Activated gamma-delta T cell treated with Interleukin-2 at 50 U/mL for 16 hours (primary cell): ENCODE measurements at regions not wholly inside any gene's neighbourhood (a gene's known extent, or its start where the extent isn't known, plus 50 kb on each side); places are given as distances from the start of the nearest gene placed in this dataset.

ENCODE experiments used
- DNase-seq: peaks from one replicate; pipeline ENCODE4 v3.0.0-alpha.2; 2020

- no peak for DNase-seq
Observed at GRCh38 chr13:26965952-26966700, 205.5 kb downstream of the USP12 start.

DNA sequence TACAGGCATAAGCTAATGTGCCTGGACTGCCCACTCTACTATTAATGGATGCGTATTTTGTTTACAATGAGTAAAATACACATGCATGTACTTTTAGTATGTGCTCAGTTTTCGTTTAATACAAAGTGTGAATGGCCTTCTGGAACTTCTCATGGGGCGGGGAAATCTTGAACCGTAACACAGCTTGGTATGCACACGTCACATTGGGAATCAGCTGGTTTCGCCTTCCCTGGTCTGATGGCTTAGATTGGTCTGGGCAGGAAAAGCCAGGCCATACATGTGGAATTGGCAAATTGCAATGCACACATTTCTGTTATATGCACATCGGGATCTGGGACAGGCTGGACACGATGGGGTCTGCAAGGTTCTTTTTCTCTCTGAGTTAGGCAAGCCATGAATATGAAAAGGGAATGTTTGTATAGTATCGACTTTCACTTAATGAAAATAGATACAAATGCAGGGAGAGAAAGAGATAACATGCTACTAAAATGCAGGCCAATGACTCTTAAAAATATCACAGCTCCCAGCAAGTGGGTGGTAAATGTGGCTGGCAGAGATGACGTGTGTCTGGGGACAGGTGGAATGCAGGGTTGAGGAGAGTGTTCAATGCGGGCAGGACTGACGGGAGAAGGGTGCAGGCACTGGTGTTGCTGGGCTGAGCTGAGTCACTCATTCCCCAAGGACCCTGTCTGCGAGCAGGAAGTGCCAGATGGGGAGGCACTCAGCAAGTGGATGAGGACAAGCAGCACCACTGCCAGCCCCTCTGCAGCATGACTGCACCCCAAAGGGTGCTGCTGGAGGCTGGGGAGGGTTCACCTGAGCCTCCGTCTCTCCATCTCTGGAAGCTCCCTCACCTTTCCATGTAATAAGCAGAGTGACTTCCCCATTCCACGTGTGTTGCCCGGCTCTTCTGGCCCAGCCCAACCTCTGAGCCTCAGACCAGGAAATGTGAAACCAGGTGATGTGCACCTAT is 204.0 kb upstream of the GPR12 start:
- DNase-seq = no peak

GRCh38 chr13:26962671-26963070 is 202.1 kb upstream of the GPR12 start:
- no peak for DNase-seq

GRCh38 chr13:26961890-26962615 is 201.5 kb upstream of the GPR12 start:
- no peak for DNase-seq

DNA sequence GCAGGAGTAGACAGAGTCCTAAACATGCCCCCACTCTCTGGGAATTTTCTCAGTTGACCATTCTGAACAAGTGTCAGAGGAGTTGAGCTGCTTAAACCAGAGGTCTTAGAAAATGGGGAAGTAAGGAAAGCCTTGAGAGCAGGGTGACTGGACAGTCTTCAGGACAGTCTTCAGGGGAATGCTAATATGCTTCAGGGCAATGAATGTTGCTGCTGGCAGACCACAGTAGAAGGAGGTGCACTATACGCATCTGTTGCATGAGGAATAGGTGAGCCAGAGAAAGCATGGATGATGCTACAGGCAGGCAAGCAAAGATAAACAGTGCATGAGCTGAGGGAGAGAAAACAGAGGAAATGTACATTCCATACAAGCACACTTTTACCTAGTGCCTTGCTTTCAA is 196.6 kb upstream of the GPR12 start:
- DNase-seq = no peak

DNA sequence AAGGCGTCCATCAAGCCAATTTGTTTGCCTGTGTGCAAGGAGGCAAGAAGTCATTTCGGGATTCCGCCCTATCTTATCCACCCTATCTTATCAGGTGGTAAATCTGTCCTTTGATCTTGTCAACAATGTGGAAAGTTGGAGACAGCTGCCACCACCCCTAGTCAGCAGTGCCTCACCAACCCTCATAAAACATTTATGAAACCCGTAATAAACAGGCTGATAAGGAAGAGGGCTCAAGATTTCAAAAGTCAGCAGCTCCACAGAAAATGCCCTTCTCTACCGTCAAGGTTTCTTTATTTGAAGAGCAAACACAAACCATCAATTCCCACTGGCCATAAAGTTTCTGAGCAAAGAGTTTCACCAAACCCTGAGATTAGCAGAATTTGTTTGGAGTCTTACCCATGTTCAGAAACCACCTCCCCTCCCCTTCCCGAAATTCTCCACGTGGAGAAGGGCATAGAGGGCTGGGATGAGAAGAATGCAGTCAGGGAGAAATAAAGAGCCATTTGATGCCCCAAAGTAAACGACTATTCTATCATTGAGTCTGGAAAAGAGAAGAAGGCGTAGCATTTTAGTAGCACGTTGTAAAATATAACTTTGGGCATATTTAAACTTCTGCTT is 196.0 kb upstream of the GPR12 start:
- DNase-seq = no peak

DNA sequence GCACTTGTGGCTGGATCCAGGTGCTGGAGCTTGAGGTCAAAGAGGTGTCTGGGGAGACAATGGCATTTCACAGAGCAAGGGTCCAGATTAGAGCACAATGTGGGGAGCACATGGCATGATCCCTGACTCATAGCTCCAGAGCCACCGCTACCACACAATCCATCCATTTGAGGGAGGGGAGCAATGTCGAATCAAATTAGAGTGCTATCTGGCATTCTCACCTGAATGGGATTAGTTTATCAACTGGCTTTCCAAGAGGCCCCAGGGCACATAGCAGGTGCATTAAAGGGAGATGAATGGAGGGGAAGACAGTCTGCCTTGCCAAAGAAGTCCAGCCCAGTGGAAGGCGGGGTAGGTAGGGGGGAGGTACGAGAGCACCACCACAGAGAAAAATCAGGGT is 194.4 kb upstream of the GPR12 start:
- DNase-seq = no peak

DNA sequence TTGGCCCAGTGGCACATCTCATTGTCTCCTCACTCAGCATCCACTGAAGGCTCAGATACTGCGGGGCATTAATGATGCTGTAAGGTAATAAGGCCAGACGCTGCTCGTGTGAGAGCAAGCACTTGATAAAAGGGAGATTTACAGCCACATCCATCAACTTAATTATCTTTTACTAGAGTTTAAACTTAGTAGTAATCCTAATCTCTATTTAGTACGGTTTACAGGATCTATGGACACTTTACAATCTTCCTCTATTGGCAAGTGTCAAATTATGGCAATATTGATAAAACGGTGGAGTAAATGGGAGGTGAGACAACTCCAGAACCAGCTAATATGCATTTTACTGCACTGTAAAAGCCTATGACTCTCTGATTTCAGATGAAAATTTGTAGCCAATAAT is 192.7 kb upstream of the GPR12 start:
- DNase-seq = no peak

GRCh38 chr13:26952551-26953143 is 192.1 kb upstream of the GPR12 start:
- DNase-seq = no peak

DNA sequence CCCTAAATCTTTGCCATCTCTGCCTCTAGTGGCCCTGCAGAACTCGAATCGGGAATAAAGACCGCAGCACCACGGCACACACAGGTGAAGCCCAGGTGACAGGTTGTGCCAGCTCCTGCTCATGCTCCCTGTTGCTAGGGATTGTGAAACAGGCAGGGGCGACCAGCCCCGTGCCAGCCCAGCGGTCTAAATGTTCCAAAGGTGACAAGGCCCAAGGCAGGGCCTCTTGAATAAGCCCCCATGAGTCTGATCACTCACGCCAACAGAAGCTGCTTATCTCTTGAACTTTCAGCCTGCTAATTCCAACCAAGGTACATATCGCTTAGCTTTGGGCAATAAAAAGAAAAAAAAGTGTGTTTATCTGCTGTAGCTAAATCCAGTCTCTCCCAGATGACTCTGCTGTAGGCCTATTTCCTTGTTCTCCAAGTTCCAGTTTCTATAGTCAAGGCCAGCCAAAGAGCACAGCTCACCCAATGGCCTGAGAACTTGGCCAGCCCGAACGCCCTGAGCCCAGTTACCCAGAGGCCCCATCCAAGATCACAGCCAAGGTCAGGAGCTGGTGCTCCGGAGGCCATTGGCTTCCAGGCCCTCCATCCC is 191.1 kb upstream of the GPR12 start:
- DNase-seq = no peak

DNA sequence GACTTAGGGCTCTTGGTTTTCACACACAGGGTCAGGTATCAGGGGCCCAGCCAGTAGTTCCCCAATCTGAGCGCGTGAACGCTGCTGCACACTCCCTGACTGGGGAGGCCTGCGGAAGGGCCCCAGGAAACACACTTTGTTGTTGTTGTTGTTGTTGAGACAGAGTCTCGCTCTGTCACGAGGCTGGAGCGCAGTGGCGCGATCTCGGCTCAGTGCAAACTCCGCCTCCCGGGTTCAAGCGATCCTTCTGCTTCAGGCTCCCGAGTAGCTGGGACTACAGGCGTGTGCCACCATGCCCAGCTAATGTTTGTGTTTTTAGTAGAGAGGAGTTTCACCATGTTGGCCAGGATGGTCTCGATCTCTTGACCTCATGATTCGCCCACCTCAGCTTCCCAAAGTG is 190.4 kb upstream of the GPR12 start:
- no peak for DNase-seq

DNA sequence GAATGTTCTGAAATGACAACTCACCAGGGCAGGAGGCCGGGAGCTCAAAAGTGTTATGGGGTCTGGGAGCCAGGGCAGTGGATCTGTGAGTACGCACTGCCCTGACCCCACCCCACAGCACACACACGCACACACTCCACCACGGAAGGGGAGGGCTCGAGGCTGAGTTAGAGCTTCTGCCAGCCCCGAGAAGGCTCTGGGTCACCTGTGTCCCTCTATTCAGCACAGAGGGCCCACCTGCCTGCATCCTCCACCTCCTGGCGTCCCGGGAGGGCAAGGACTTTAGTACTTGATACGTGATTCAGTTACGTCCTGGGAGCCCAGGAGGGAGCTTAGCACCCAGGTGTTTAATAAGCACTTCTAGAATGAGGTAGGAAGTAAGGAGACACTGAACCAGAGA is 190.0 kb upstream of the GPR12 start:
- no peak for DNase-seq

GRCh38 chr13:26949701-26950502 is 189.3 kb upstream of the GPR12 start:
- DNase-seq = no peak

DNA sequence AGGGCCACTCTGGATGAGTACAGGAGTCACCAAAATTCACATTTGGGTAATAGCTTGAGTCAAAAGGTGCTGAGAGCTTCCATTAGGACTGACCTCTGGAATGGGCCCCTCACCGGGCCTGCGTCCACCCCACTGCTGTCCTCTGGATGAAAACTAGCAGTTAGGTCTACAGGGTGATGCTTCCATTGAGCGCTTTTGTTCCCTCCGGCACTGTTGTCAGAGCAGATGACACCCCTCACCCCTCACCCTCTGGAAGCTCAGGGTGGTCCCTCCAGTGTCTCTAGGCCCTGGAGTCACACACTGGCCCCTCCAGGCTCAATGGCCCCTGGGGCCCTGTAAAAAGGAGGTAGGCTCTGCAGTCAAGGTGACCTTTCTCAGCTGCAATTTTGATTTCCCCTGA is 187.8 kb upstream of the GPR12 start:
- no peak for DNase-seq

- DNase-seq = no peak
Observed at GRCh38 chr13:26946684-26947343, 186.2 kb upstream of the GPR12 start.

DNA sequence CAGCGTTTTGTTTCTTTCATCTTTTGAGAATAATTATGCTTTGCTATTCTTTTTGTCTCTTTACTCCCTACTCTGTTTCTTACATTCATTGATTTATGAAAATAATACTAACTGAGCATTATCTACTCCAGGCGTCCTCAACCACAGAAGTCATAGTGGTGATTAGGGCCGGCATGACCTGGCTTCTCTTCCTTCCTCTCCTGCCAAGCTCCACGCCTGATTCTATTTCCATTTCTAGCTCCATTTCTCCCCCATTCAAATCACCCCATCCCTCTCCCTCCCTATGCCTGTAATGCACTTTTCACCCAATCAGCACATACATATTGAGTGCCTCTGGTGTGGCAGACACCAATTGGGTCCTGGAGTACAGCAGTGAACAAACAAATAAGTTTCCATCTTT is 183.2 kb upstream of the GPR12 start:
- DNase-seq = no peak

- no peak for DNase-seq
Observed at GRCh38 chr13:26942184-26942583, 181.6 kb upstream of the GPR12 start.

DNA sequence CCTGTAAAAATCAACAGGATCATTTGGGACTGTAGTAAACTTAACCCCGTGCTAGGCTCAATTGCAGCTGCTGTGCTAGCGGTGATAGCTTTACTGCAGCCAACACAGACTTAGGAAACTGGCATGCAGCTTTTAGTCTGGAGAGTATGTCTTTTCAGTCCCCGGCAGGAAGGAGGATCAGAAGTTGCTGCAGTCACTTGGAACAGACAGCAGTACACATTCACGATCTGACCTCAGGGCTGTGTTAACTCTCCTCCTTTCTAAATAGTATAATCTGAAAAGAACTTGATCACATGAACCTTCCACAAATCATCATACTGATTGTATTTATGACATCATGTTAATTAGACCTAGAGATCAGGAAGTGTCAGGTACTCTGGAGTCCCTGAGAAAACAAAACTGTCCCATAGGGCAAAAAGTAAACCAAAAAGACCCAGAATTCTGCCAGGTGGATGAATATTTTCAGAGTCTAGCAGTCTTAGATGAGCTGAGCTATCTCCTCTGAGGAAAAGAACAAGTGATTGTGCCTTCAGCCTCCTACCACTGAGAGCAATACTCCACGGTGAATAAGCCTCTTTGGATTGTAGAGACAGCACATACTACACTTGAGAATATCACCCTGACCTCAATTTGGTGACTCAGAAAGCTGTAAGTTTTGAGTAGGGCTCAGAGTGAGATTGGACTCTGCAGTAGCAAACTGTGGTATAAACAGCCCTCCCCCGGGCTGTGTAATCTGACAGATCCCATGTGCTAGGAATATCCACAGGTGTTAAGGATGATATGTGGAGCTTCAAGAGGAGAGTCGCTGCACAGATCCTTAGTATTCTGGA is 181.0 kb upstream of the GPR12 start:
- no peak for DNase-seq

DNA sequence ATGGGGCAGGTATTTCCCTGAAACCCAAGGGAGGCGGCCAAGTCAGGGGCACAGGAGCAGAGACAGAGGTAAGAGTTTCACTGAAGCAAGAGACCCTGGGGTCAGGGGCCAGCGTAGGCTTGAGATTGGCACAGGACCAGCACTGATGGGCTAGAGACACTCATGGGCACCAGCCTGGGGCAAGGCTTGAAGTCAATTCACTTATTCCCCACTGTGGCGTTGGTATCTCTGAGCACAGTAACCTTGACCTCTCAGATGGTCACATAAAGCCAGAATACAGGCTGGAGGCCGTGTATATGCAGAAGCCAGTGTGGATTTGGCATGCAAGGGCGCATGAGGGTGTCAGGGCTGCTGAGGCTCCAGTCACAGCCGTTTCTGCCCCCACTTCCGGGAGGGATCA is 173.5 kb upstream of the GPR12 start:
- DNase-seq = no peak

- DNase-seq = no peak
Observed at GRCh38 chr13:26932465-26932864, 171.9 kb upstream of the GPR12 start.
